Tibial nerve (tissue), 4 donors: ENCODE measurements at regions not wholly inside any gene's neighbourhood (a gene's known extent, or its start where the extent isn't known, plus 50 kb on each side); places are given as distances from the start of the nearest gene placed in this dataset.

Experiments used
- EP300 ChIP-seq, 2 donors: sonication (generic); formaldehyde crosslinking; IDR thresholded peaks; one replicate each; pipeline ENCODE4 v1.6.1; 2017; ENCODE audit warnings: antibody characterized with exemption in 2 of 2, mild to moderate bottlenecking in 1 of 2
- POLR2A ChIP-seq, 2 donors: fragments of 450-650 bp; IDR thresholded peaks; one replicate each; pipeline ENCODE4 v1.6.1; 2017; ENCODE audit warnings: antibody characterized with exemption in 2 of 2, mild to moderate bottlenecking in 2 of 2, moderate library complexity in 2 of 2
- TF ChIP-seq, protein P1 (sequence below), 5 experiments: fragments of 200-600 bp in 3 of 5; fragments of 450-650 bp in 2 of 5; sonication (generic) in 3 of 5; IDR thresholded peaks; one replicate each; pipeline ENCODE4 v1.5.1; 2016 to 2019; ENCODE audit warnings: antibody characterized with exemption in 5 of 5, mild to moderate bottlenecking in 3 of 5, moderate library complexity in 2 of 5

GRCh38 chr13:50203256-50203941 lies 188.2 kb downstream of the KCNRG start:
- TF ChIP-seq, protein P1, sequence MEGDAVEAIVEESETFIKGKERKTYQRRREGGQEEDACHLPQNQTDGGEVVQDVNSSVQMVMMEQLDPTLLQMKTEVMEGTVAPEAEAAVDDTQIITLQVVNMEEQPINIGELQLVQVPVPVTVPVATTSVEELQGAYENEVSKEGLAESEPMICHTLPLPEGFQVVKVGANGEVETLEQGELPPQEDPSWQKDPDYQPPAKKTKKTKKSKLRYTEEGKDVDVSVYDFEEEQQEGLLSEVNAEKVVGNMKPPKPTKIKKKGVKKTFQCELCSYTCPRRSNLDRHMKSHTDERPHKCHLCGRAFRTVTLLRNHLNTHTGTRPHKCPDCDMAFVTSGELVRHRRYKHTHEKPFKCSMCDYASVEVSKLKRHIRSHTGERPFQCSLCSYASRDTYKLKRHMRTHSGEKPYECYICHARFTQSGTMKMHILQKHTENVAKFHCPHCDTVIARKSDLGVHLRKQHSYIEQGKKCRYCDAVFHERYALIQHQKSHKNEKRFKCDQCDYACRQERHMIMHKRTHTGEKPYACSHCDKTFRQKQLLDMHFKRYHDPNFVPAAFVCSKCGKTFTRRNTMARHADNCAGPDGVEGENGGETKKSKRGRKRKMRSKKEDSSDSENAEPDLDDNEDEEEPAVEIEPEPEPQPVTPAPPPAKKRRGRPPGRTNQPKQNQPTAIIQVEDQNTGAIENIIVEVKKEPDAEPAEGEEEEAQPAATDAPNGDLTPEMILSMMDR (IDR thresholded peaks at IDR 0.05) = no peak
- TF ChIP-seq EP300 (IDR thresholded peaks at IDR 0.05) (no peak), POLR2A (IDR thresholded peaks at IDR 0.05) (no peak)
